ENCODE measurements at regions not wholly inside any gene's neighbourhood (a gene's known extent, or its start where the extent isn't known, plus 50 kb on each side); places are given as distances from the start of the nearest gene placed in this dataset.

DNA sequence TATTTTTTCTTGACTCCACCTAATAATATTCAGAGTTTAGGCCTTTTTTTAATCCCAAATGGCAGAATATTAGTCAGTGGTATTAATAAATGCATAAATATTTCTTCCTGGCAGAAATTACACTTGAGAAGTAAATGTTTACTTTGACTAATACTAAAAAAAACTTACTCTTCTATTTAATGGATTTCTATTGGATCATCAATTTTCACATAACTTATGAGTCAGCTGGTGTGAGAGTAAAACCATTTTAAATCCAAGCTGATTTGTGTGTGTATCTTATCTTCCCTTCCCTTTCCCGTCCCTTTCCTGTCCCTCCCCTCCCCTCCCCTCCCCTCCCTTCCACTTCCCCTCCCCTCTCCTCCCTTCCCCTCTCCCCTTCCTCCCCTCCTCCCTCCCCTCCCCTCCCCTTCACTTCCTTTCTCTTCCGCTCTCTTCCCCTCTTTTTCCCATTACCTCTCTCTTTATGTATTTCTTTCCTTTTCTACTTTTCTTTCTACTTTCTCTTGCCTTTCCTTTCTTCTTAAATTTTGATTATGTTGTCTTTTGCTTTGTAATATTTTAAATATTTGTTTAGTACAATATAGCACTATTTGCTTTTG is 630.1 kb upstream of the EPHA5 start:
- Histone ChIP-seq H3K9me3 (no peaks in the 10 kb centered on the region), H3K36me3 (no peaks in the 10 kb centered on the region), H3K4me1 (no peaks in the 10 kb centered on the region), H3K27ac (no peak overlapping the region), H3K27me3 (no peaks in the 10 kb centered on the region), H3K4me3 (no peak overlapping the region)
- DNase-seq (no peak), ATAC-seq (no peak)
- intact Hi-C loops (cut with DNase I), result no loop called here
- TF ChIP-seq, protein P1, sequence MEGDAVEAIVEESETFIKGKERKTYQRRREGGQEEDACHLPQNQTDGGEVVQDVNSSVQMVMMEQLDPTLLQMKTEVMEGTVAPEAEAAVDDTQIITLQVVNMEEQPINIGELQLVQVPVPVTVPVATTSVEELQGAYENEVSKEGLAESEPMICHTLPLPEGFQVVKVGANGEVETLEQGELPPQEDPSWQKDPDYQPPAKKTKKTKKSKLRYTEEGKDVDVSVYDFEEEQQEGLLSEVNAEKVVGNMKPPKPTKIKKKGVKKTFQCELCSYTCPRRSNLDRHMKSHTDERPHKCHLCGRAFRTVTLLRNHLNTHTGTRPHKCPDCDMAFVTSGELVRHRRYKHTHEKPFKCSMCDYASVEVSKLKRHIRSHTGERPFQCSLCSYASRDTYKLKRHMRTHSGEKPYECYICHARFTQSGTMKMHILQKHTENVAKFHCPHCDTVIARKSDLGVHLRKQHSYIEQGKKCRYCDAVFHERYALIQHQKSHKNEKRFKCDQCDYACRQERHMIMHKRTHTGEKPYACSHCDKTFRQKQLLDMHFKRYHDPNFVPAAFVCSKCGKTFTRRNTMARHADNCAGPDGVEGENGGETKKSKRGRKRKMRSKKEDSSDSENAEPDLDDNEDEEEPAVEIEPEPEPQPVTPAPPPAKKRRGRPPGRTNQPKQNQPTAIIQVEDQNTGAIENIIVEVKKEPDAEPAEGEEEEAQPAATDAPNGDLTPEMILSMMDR (IDR thresholded peaks at IDR 0.05), result no peak

DNA sequence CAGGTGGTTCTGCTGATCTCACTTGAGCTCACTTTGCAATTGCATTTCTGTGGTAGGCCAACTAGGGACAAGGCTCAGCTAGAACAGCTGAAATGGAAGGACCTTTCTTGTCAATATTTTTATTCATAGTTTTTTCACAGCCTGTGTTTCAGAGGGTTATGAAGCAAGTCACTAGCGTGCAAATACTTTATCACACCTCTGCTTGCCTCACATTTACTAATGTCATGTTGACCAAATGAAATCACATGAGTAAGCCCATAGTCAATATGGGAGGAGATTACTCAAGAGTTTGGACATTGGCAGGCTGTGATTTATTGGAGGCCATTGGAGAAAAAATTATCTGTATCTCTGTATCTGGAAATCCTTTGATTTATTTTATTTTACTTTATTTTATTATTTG is 628.3 kb upstream of the EPHA5 start:
- intact Hi-C loops (cut with DNase I), result no loop called here

DNA sequence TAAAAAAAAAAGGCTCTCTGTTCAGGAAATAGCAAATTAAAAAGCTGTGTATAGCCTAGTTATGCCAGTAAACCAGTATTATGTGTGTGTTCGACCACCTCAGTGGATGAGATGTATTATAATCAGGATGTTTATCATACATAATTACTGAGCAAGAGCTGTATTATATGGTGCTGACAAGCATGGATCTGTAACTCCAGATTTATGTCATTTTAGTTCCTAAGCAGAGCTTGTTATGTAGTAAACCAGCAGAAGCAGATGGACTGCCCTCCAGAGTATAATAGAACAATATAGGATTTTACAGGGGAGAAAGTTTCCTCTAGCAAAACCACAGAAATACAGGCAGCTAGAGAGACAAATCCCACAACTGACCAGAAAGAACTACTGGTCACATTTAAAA is 627.4 kb upstream of the EPHA5 start:
- Histone ChIP-seq H3K9me3 (no peaks in the 10 kb centered on the region), H3K36me3 (no peaks in the 10 kb centered on the region)
- intact Hi-C loops (cut with DNase I), result no loop called here

More for the DNA sequence above, 628.3 kb upstream of the EPHA5 start:
- Histone ChIP-seq H3K27me3 (no peaks in the 10 kb centered on the region), H3K9me3 (no peaks in the 10 kb centered on the region), H3K27ac (no peak overlapping the region), H3K36me3 (no peaks in the 10 kb centered on the region), H3K4me1 (no peaks in the 10 kb centered on the region), H3K4me3 (no peak overlapping the region)
- TF ChIP-seq, protein P1 (IDR thresholded peaks at IDR 0.05), result no peak
- ATAC-seq, result no peak
- no peak for DNase-seq

DNA sequence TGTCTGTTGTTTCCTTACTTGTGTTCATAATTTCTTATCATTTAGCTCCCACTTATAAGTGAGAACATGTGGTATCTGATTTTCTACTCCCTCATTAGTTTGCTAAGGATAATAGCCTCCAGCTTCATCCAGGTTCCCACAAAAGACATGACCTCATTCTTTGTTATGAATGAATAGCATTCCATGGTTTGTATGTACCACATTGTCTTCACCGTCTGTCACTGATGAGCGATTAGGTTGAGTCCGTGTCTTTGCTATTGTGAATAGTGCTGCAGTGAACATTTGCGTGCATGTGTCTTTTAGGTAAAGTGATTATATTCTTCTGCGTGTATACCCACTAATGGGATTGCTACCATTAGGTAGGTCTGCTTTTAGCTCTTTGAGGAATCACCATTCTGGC is 624.3 kb upstream of the EPHA5 start:
- H3K27ac ChIP-seq, result no peak overlapping the region
- no peaks in the 10 kb centered on the region for H3K36me3 ChIP-seq
- no peak for DNase-seq
- no peaks in the 10 kb centered on the region for H3K27me3 ChIP-seq
- intact Hi-C loops (cut with DNase I), result no loop called here
- H3K4me3 ChIP-seq, result no peak overlapping the region
- no peak for ATAC-seq
- peaks cover 0 to 2% of the 10 kb centered on the region in 2 donors for H3K9me3 ChIP-seq
- TF ChIP-seq, protein P1 (IDR thresholded peaks at IDR 0.05), result no peak
- H3K4me1 ChIP-seq, result no peaks in the 10 kb centered on the region

More for the DNA sequence above, 627.4 kb upstream of the EPHA5 start:
- ATAC-seq, result no peak
- TF ChIP-seq, protein P1 (IDR thresholded peaks at IDR 0.05), result no peak
- H3K4me1 ChIP-seq, result no peaks in the 10 kb centered on the region
- no peaks in the 10 kb centered on the region for H3K27me3 ChIP-seq
- H3K27ac ChIP-seq, result no peak overlapping the region
- H3K4me3 ChIP-seq, result no peak overlapping the region
- DNase-seq, result no peak

DNA sequence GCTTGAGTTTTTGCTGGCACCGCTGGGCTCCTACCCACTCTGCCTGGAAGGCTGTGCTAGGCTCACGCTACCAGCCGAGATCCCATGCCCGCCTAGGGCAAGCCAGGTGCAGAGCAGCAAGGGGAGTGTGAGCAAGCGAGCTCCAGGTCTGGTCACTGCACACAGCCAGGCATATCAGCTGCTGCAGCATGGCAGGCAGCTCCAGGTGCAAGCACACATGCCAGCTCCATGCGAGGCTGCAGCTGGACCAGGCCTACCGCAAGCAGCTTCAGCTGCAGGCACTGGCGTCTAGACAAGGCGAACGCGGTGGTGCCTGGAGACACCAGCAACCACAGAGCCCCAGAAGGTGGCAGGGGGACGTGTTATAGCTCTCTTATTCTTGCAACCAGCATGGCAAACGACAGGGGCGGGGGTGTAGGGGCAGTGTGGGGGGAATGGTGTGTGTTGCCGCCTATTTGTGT is 614.7 kb upstream of the EPHA5 start:
- ATAC-seq, result no peak
- DNase-seq, result peak in 1 of 4 donors; percentile 50
- intact Hi-C loops (cut with DNase I), result no loop called here
- Histone ChIP-seq H3K27ac (no peak overlapping the region), H3K27me3 (no peaks in the 10 kb centered on the region), H3K36me3 (no peaks in the 10 kb centered on the region), H3K9me3 (peaks cover 0 to 5% of the 10 kb centered on the region in 2 donors), H3K4me1 (no peaks in the 10 kb centered on the region), H3K4me3 (no peak overlapping the region)
- TF ChIP-seq, protein P1 (IDR thresholded peaks at IDR 0.05), result no peak
